CD8-positive, alpha-beta memory T cell (primary cell): ENCODE measurements at regions not wholly inside any gene's neighbourhood (a gene's known extent, or its start where the extent isn't known, plus 50 kb on each side); places are given as distances from the start of the nearest gene placed in this dataset.

Experiments
- CTCF ChIA-PET: fragments of 350-600 bp; sonication (Branson Sonifier 250); formaldehyde crosslinking; loops from one replicate; lab custom pipeline; 2021; ENCODE audit warnings: antibody characterized with exemption; lab: Charles Lee
- POLR2A ChIA-PET: fragments of 350-600 bp; sonication (Branson Sonifier 250); formaldehyde crosslinking; loops from one replicate; lab custom pipeline; 2021; ENCODE audit warnings: antibody characterized with exemption; lab: Charles Lee
- DNase-seq, 5 donors: peaks; one replicate each; pipeline versions ENCODE4 v3.0.0 to v3.0.0-alpha.2; 2020 to 2022; ENCODE audit warnings: mixed read lengths in 1 of 5
- H3K27ac ChIP-seq: one replicate; pipeline ENCODE4 v1.7.0; 2013; ENCODE audit warnings: low read depth, mild to moderate bottlenecking, low read length, moderate library complexity
- H3K27me3 ChIP-seq: 2 replicates; pipeline ENCODE4 v1.7.0; 2013; ENCODE audit warnings: low read length, mild to moderate bottlenecking; ENCODE audit not compliant: insufficient read depth, poor library complexity, severe bottlenecking
- H3K36me3 ChIP-seq: 2 replicates; pipeline ENCODE4 v1.7.0; 2013; ENCODE audit warnings: mild to moderate bottlenecking, low read length, moderate library complexity; ENCODE audit not compliant: insufficient read depth
- H3K4me1 ChIP-seq: 2 replicates; pipeline ENCODE4 v1.7.0; 2013; ENCODE audit warnings: mild to moderate bottlenecking, low read length, moderate library complexity; ENCODE audit not compliant: insufficient read depth
- H3K4me3 ChIP-seq: 2 replicates; pipeline ENCODE4 v1.7.0; 2013; ENCODE audit warnings: mild to moderate bottlenecking, low read length
- H3K9me3 ChIP-seq: 2 replicates; pipeline ENCODE4 v1.7.0; 2013; ENCODE audit warnings: mild to moderate bottlenecking, low read length
- H3K27ac Mint-ChIP-seq, 8 donors: one replicate each; pipeline ENCODE4 v1.8.0; 2020 to 2021; ENCODE audit warnings: mixed read lengths in 8 of 8, mild to moderate bottlenecking in 6 of 8, inconsistent platforms in 3 of 8, moderate library complexity in 3 of 8
- H3K27me3 Mint-ChIP-seq, 2 donors: one replicate each; pipeline ENCODE4 v1.8.0; 2020 to 2021; ENCODE audit warnings: mixed read lengths in 2 of 2, mild to moderate bottlenecking in 1 of 2, moderate library complexity in 1 of 2
- H3K36me3 Mint-ChIP-seq, 3 donors: one replicate each; pipeline ENCODE4 v1.8.0; 2020 to 2021; ENCODE audit warnings: mixed read lengths in 3 of 3, inconsistent platforms in 1 of 3, mild to moderate bottlenecking in 1 of 3
- H3K4me1 Mint-ChIP-seq, 3 donors: one replicate each; pipeline ENCODE4 v1.8.0; 2020 to 2021; ENCODE audit warnings: mixed read lengths in 3 of 3, inconsistent platforms in 1 of 3, mild to moderate bottlenecking in 1 of 3
- H3K4me3 Mint-ChIP-seq, 7 donors: one replicate each; pipeline ENCODE4 v1.8.0; 2020 to 2021; ENCODE audit warnings: mixed read lengths in 7 of 7, mild to moderate bottlenecking in 6 of 7, moderate library complexity in 4 of 7, inconsistent platforms in 2 of 7
- H3K9me3 Mint-ChIP-seq, 5 donors: one replicate each; pipeline ENCODE4 v1.8.0; 2020 to 2022; ENCODE audit warnings: mixed read lengths in 5 of 5, mild to moderate bottlenecking in 3 of 5, moderate library complexity in 2 of 5, inconsistent platforms in 1 of 5

DNA sequence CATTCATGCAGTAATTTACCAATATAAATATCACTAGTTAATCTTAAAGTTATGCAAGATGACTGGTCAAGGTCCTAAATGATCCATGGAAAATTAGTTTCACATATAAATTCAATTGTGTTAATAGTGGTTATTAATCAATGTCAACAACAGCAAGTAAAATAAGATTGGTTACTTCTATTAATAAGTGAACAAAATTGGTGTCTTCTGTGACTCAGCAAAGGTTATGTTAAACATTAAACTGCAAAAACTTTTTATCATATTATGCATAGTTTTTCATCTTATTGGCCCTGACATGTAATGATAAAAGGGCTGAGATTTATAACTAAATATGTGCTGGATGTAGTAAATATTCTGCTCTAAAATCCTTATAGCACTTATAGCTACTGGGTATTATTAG is 359.0 kb upstream of the UBE2E3 start:
- no peak overlapping the region for H3K27ac ChIP-seq
- H3K36me3 ChIP-seq = no peaks in the 10 kb centered on the region
- H3K4me1 ChIP-seq = no peaks in the 10 kb centered on the region
- Mint-ChIP-seq H3K4me1 (no peaks in the 10 kb centered on the region), H3K9me3 (peaks cover 0 to 4% (median 0%) of the 10 kb centered on the region in 5 donors), H3K36me3 (no peaks in the 10 kb centered on the region), H3K4me3 (no peak overlapping the region), H3K27me3 (peaks cover 0 to 11% of the 10 kb centered on the region in 2 donors), H3K27ac (no peak overlapping the region)
- no peaks in the 10 kb centered on the region for H3K27me3 ChIP-seq
- H3K9me3 ChIP-seq = no peaks in the 10 kb centered on the region
- ChIA-PET POLR2A (no interaction called here), CTCF (no interaction called here)
- no peak overlapping the region for H3K4me3 ChIP-seq
- DNase-seq = no peak

DNA sequence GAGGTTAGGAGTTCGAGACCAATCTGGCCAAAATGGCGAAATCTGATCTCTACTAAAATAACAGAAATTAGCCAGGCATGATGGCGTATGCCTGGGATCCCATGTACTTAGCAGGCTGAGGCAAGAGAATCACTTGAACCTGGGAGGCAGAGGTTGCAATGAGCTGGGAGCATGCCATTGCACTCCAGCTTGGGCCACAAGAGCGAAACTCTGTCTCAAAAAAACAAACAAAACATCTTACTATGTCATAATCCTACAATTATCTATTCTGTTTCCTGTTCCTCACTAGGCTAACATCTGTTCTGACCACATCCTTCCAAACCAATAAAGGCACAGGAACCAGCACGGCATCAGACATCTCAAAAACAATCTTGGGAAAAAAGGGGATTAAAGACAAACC is 361.8 kb upstream of the UBE2E3 start:
- Histone ChIP-seq H3K4me3 (no peak overlapping the region), H3K9me3 (no peaks in the 10 kb centered on the region), H3K36me3 (no peaks in the 10 kb centered on the region), H3K4me1 (no peaks in the 10 kb centered on the region), H3K27me3 (no peaks in the 10 kb centered on the region), H3K27ac (no peak overlapping the region)
- DNase-seq = no peak
- ChIA-PET POLR2A (no interaction called here), CTCF (no interaction called here)
- Mint-ChIP-seq H3K36me3 (no peaks in the 10 kb centered on the region), H3K27me3 (peaks cover 0 to 22% of the 10 kb centered on the region in 2 donors), H3K4me3 (no peak overlapping the region), H3K27ac (no peak overlapping the region), H3K4me1 (no peaks in the 10 kb centered on the region), H3K9me3 (peaks cover 0 to 4% (median 0%) of the 10 kb centered on the region in 5 donors)

DNA sequence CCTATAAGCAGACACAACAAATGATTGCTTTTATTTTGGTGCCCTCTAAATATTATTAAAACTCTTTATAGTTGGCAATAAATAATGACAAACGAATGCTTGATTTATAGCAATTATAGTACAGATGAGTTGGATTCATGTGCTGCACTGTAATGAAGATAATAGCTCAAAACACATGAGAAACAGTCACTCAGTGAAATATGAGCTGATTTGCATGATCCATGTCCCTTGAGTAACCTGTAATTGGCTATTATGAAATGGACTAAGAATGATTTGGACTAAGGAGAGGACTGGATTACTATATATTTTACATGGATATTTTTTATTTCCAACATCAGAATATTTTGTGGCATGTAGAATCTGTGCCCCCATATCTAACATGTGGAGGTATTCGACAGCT is 365.6 kb upstream of the UBE2E3 start:
- Mint-ChIP-seq H3K36me3 (no peaks in the 10 kb centered on the region), H3K27ac (no peak overlapping the region), H3K4me1 (no peaks in the 10 kb centered on the region), H3K4me3 (no peak overlapping the region), H3K27me3 (peaks cover 0 to 22% of the 10 kb centered on the region in 2 donors), H3K9me3 (no peaks in the 10 kb centered on the region)
- ChIA-PET POLR2A (no interaction called here), CTCF (no interaction called here)
- DNase-seq = no peak
- Histone ChIP-seq H3K4me3 (no peak overlapping the region), H3K9me3 (no peaks in the 10 kb centered on the region), H3K27ac (no peak overlapping the region), H3K4me1 (no peaks in the 10 kb centered on the region), H3K36me3 (no peaks in the 10 kb centered on the region), H3K27me3 (no peaks in the 10 kb centered on the region)

DNA sequence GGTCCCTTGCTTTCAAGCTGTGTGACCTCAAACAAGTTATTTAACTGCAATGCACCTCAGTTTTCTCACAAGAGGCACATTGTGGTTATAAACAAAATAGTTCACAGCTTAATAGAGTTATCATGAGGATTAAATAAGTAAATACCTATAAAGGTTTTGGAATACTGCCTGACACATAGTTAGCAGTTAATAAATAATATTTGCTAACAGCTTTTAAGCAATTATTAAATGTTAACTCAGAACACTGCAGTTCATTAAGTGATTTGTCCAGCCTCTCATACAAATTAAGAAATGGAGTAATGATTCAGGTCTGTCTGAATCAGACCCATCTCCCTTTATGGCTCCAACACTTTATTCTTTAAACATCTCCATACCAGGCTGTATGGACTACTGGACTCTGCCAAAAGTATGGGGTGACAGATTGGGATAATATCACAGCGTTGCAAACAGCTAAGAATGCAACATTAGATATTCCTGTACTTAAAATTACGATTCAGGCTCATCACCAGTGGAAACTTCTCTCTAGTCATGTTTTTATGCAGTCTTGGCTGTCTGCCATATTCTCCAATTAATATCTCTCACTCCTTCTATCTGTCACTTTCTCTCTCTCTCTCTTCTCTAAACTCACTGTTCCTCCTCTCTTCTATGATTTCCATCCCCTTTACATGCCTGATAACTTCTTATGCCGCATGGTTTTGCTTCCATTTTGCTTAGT is 370.6 kb upstream of the UBE2E3 start:
- POLR2A ChIA-PET = no interaction called here
- CTCF ChIA-PET = no interaction called here
- H3K27me3 ChIP-seq = no peaks in the 10 kb centered on the region
- Mint-ChIP-seq H3K36me3 (no peaks in the 10 kb centered on the region), H3K27me3 (no peaks in the 10 kb centered on the region), H3K4me3 (no peak overlapping the region), H3K27ac (no peak overlapping the region), H3K4me1 (no peaks in the 10 kb centered on the region), H3K9me3 (no peaks in the 10 kb centered on the region)
- H3K4me3 ChIP-seq = no peak overlapping the region
- no peak for DNase-seq
- H3K36me3 ChIP-seq = no peaks in the 10 kb centered on the region
- no peak overlapping the region for H3K27ac ChIP-seq
- no peaks in the 10 kb centered on the region for H3K4me1 ChIP-seq
- no peaks in the 10 kb centered on the region for H3K9me3 ChIP-seq

DNA sequence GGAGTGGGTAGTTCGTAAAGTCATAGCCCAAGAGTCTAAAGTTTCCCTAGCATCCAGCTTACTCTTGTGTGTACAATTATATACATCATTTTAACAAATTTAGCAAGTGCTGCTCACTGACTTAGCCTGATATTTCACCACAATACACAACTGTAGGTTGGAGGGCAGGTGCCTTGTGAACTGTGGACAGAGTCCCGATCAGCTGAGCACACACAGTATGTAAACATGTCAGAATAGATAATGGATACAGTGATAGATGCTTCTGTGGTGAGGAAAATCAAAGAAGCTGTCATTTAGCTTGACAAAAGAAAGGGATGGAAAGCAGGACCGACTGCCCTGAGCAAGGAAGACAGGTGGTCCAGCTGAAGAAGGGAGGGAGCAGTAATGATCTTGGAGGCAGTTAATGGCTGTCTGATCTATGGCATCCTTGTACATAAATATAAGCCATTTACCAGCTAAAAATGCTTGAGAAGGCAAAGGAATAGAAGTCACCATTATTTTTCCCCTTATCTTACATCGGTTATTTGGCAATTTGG is 372.8 kb upstream of the UBE2E3 start:
- Mint-ChIP-seq H3K4me1 (no peaks in the 10 kb centered on the region), H3K36me3 (no peaks in the 10 kb centered on the region), H3K27ac (no peak overlapping the region), H3K27me3 (no peaks in the 10 kb centered on the region), H3K9me3 (no peaks in the 10 kb centered on the region), H3K4me3 (no peak overlapping the region)
- H3K36me3 ChIP-seq = no peaks in the 10 kb centered on the region
- no peak overlapping the region for H3K27ac ChIP-seq
- no peaks in the 10 kb centered on the region for H3K4me1 ChIP-seq
- POLR2A ChIA-PET = no interaction called here
- H3K9me3 ChIP-seq = no peaks in the 10 kb centered on the region
- no peak for DNase-seq
- no peaks in the 10 kb centered on the region for H3K27me3 ChIP-seq
- CTCF ChIA-PET = interaction anchor here (0.9 kb wide), 1 partner anchor 29 kb away, joined by 3 read pairs; no protein-coding TSS in a partner anchor
- no peak overlapping the region for H3K4me3 ChIP-seq

DNA sequence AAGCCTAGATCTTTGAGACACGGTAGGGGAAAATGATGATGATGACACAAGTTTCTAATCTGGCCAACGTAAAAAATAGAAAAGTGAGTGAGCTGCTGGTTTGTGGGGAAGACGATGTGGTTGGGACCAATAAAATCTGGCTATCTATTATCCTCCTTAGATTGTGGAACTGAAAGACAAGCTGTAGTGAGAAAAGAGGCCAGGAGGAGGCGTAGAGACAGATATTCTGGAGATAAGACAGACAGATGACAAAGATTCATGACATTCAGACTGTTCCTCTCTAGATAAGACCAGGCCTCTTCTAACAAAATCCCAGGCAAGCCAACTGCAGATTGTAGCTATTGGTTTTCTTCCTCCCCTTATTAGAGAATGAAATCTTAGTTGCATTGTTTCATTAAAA is 376.3 kb upstream of the UBE2E3 start:
- Mint-ChIP-seq H3K27ac (peak overlapping the region in 1 of 8 donors; percentile 19), H3K9me3 (no peaks in the 10 kb centered on the region), H3K4me3 (no peak overlapping the region), H3K36me3 (no peaks in the 10 kb centered on the region), H3K27me3 (peaks cover 0 to 2% of the 10 kb centered on the region in 2 donors), H3K4me1 (no peaks in the 10 kb centered on the region)
- no peaks in the 10 kb centered on the region for H3K9me3 ChIP-seq
- H3K27ac ChIP-seq = no peak overlapping the region
- H3K36me3 ChIP-seq = no peaks in the 10 kb centered on the region
- H3K27me3 ChIP-seq = no peaks in the 10 kb centered on the region
- H3K4me1 ChIP-seq = no peaks in the 10 kb centered on the region
- no peak for DNase-seq
- ChIA-PET CTCF (interaction anchor here (1.2 kb wide), 1 partner anchor 454 kb away, joined by 7 read pairs; no protein-coding TSS in a partner anchor), POLR2A (no interaction called here)
- no peak overlapping the region for H3K4me3 ChIP-seq

DNA sequence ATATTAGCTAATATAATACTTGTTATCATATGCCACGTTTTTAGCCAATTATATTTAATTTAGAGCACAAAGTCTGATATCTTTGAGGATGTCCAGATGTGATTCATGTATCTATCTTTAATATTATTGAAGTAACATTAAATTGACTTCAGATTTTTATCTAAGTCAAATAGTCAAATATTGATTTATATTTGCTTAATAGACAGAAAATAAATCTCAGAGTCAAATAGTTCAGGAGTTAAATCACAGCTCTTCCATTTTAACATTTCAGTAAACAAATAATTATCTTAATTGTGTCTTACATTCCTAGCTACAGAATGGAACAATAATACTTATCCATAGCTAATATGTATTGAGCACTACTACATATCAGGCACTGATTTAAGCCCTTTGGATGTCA is 379.4 kb upstream of the UBE2E3 start:
- no peak overlapping the region for H3K4me3 Mint-ChIP-seq

DNA sequence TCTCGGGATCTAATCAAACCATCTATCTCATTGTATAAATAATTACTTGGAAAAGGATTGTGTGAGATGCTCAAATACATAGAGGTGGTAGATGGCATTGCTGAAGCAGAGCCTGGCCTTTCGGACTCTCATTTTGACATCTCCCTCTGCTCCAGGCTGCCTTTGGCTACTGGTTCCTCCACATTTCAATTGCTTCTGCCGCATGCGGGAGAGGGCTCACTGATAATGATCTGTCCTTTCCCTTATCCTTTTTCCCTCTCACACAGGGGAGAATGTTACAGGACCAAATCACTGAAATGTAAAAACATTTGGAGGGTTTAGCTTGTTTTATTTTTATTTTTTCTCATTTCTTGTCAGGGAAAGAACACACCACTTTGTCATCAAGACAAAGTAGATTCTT is 380.6 kb upstream of the UBE2E3 start:
- H3K27me3 Mint-ChIP-seq = peaks cover 2 to 3% of the 10 kb centered on the region in 2 donors
- Histone ChIP-seq H3K36me3 (no peaks in the 10 kb centered on the region), H3K4me3 (no peak overlapping the region), H3K4me1 (no peaks in the 10 kb centered on the region), H3K27me3 (no peaks in the 10 kb centered on the region), H3K27ac (no peak overlapping the region), H3K9me3 (no peaks in the 10 kb centered on the region)
- no peak overlapping the region for H3K4me3 Mint-ChIP-seq
- no peak for DNase-seq
- H3K9me3 Mint-ChIP-seq = peaks cover 0 to 3% (median 0%) of the 10 kb centered on the region in 5 donors
- H3K36me3 Mint-ChIP-seq = peaks cover 0 to 3% (median 0%) of the 10 kb centered on the region in 3 donors
- H3K27ac Mint-ChIP-seq = no peak overlapping the region
- ChIA-PET POLR2A (no interaction called here), CTCF (no interaction called here)
- no peaks in the 10 kb centered on the region for H3K4me1 Mint-ChIP-seq

More for the DNA sequence above, 379.4 kb upstream of the UBE2E3 start:
- Histone ChIP-seq H3K27ac (no peak overlapping the region), H3K4me3 (no peak overlapping the region), H3K4me1 (no peaks in the 10 kb centered on the region), H3K36me3 (no peaks in the 10 kb centered on the region), H3K27me3 (no peaks in the 10 kb centered on the region), H3K9me3 (no peaks in the 10 kb centered on the region)
- Mint-ChIP-seq H3K36me3 (peaks cover 0 to 3% (median 0%) of the 10 kb centered on the region in 3 donors), H3K27me3 (peaks cover 2 to 3% of the 10 kb centered on the region in 2 donors), H3K9me3 (peaks cover 0 to 3% (median 0%) of the 10 kb centered on the region in 5 donors), H3K27ac (no peak overlapping the region), H3K4me1 (no peaks in the 10 kb centered on the region)
- ChIA-PET POLR2A (no interaction called here), CTCF (no interaction called here)
- DNase-seq = no peak
